Stimulated activated CD4-positive, alpha-beta T cell treated with anti-CD3 and anti-CD28 coated beads, Interleukin-12 subunit alpha, Interleukin-12 subunit beta, amount 100 ng/mL, for 48 hours (primary cell): ENCODE measurements at regions not wholly inside any gene's neighbourhood (a gene's known extent, or its start where the extent isn't known, plus 50 kb on each side); places are given as distances from the start of the nearest gene placed in this dataset.
A peak's percentile ranks its signal among the peaks of the same experiment; 100 is the strongest.

Experiments used
- DNase-seq, 3 donors: peaks; one replicate each; pipeline ENCODE4 v3.0.0-alpha.2; 2020; ENCODE audit warnings: low read depth in 2 of 3, low spot score in 1 of 3

GRCh38 chr19:31223740-31224534 lies 125.3 kb downstream of the TSHZ3 start:
- DNase-seq: no peak

- DNase-seq: peak in 2 of 3 donors; percentile 12 to 29
Measured at GRCh38 chr19:31220540-31220939, 128.7 kb downstream of the TSHZ3 start.

- no peak for DNase-seq
Measured at GRCh38 chr19:31214997-31215396, 134.2 kb downstream of the TSHZ3 start.

GRCh38 chr19:31214086-31214485 lies 135.2 kb downstream of the TSHZ3 start:
- DNase-seq: peak; percentile 80 to 89 (median 80)

- DNase-seq: no peak
Measured at GRCh38 chr19:31211088-31211487, 138.1 kb downstream of the TSHZ3 start.

GRCh38 chr19:31205887-31206518 lies 143.2 kb downstream of the TSHZ3 start:
- DNase-seq: no peak

- no peak for DNase-seq
Measured at GRCh38 chr19:31204115-31204514, 145.1 kb downstream of the TSHZ3 start.

- DNase-seq: no peak
Measured at GRCh38 chr19:31185261-31185660, 164.0 kb downstream of the TSHZ3 start.

GRCh38 chr19:31181535-31181934 lies 167.7 kb downstream of the TSHZ3 start:
- no peak for DNase-seq

- DNase-seq: no peak
Measured at GRCh38 chr19:31180907-31181306, 168.3 kb downstream of the TSHZ3 start.

GRCh38 chr19:31179471-31179852 lies 169.8 kb downstream of the TSHZ3 start:
- no peak for DNase-seq

GRCh38 chr19:31178833-31179470 lies 170.3 kb downstream of the TSHZ3 start:
- DNase-seq: no peak

GRCh38 chr19:31177246-31177645 lies 172.0 kb downstream of the TSHZ3 start:
- no peak for DNase-seq

- DNase-seq: no peak
Measured at GRCh38 chr19:31175564-31176348, 173.5 kb downstream of the TSHZ3 start.

- DNase-seq: no peak
Measured at GRCh38 chr19:31174948-31175347, 174.3 kb downstream of the TSHZ3 start.

- no peak for DNase-seq
Measured at GRCh38 chr19:31173991-31174390, 175.2 kb downstream of the TSHZ3 start.

- DNase-seq: no peak
Measured at GRCh38 chr19:31171936-31172335, 177.3 kb downstream of the TSHZ3 start.

- DNase-seq: no peak
Measured at GRCh38 chr19:31170046-31170445, 179.2 kb downstream of the TSHZ3 start.

GRCh38 chr19:31168106-31168625 lies 181.1 kb downstream of the TSHZ3 start:
- no peak for DNase-seq

- no peak for DNase-seq
Measured at GRCh38 chr19:31167690-31168089, 181.5 kb downstream of the TSHZ3 start.

- DNase-seq: no peak
Measured at GRCh38 chr19:31166206-31166605, 183.0 kb downstream of the TSHZ3 start.
